ENCODE measurements at regions not wholly inside any gene's neighbourhood (a gene's known extent, or its start where the extent isn't known, plus 50 kb on each side); places are given as distances from the start of the nearest gene placed in this dataset.

GRCh38 chr5:74490814-74491213 is 149.7 kb downstream of the ENC1 start:
- Histone ChIP-seq H3K4me1 (replicated peaks in 1 of 4; ENCODE audit: control insufficient read depth in 3 of 4, insufficient read depth in 4 of 4, low read length in 3 of 4) (no peaks in the 10 kb centered on the region), H2BK12ac (ENCODE audit: low read depth, low read length) (no peak overlapping the region), H4K20me1 (replicated peaks in 1 of 2; ENCODE audit: control insufficient read depth in 1 of 2, insufficient read depth in 2 of 2, low read length in 2 of 2) (no peaks in the 10 kb centered on the region), H3K27ac (ENCODE audit: low read depth, low read length) (no peak overlapping the region), H3K79me1 (ENCODE audit: low read depth, low read length) (no peaks in the 10 kb centered on the region), H3K9ac (replicated peaks in 1 of 4; ENCODE audit: extremely low read depth in 1 of 4, low read depth in 3 of 4, low read length in 3 of 4) (no peak overlapping the region), H4K91ac (replicated peaks; ENCODE audit: insufficient read length, low read length) (no peak overlapping the region), H3K14ac (ENCODE audit: insufficient read length) (no peak overlapping the region), H2AFZ (ENCODE audit: low read length) (no peak overlapping the region), H3K36me3 (ENCODE audit: control insufficient read depth in 2 of 4, insufficient read depth in 4 of 4, low read length in 3 of 4) (no peaks in the 10 kb centered on the region), H3K23me2 (ENCODE audit: low read depth, low read length) (no peaks in the 10 kb centered on the region), H2BK120ac (replicated peaks; ENCODE audit: low read depth, low read length) (no peak overlapping the region), H3K4ac (replicated peaks; ENCODE audit: insufficient read length, low read depth, low read length) (no peak overlapping the region), H2AK5ac (ENCODE audit: low read depth, low read length) (no peak overlapping the region), H2BK20ac (ENCODE audit: low read length) (no peak overlapping the region), H4K5ac (ENCODE audit: insufficient read length, low read depth, low read length) (no peak overlapping the region), H3K56ac (replicated peaks; ENCODE audit: insufficient read length, low read depth, low read length) (no peak overlapping the region), H3K18ac (ENCODE audit: extremely low read depth, low read length) (no peak overlapping the region), H3K27me3 (replicated peaks in 1 of 4; ENCODE audit: control insufficient read depth in 3 of 4, extremely low read depth in 1 of 4, insufficient read depth in 3 of 4, low read length in 3 of 4) (no peaks in the 10 kb centered on the region), H2BK15ac (ENCODE audit: low read length) (no peak overlapping the region), H2BK5ac (ENCODE audit: low read depth, low read length) (no peak overlapping the region), H3K4me2 (ENCODE audit: insufficient read depth in 1 of 2, low read depth in 2 of 2, low read length in 2 of 2) (no peak overlapping the region), H3K23ac (ENCODE audit: insufficient read length) (no peak overlapping the region), H4K8ac (ENCODE audit: extremely low read depth, insufficient read depth, low read length) (no peak overlapping the region), H3K79me2 (ENCODE audit: control insufficient read depth in 1 of 2, insufficient read depth in 2 of 2, low read length in 2 of 2) (no peaks in the 10 kb centered on the region), H3K9me3 (ENCODE audit: insufficient read depth in 2 of 2, low read depth in 1 of 2, low read length in 1 of 2) (no peaks in the 10 kb centered on the region), H3K4me3 (ENCODE audit: extremely low read depth in 1 of 4, insufficient read depth in 2 of 4, low read depth in 3 of 4, low read length in 4 of 4) (no peak overlapping the region)
- DNase-seq (ENCODE audit: low read depth in 1 of 2, low spot score in 2 of 2) (no peak), FAIRE-seq (no peak)
- ChIA-PET CTCF (ENCODE audit: partially characterized antibody) (interaction anchor here (1.5 kb wide), 1 partner anchor 152 kb away, joined by 4 read pairs; no protein-coding TSS in a partner anchor), POLR2A (ENCODE audit: partially characterized antibody) (no interaction called here)
- WGBS, 2 experiments (ENCODE audit: extremely low coverage in 1 of 2, insufficient coverage in 1 of 2, insufficient read length in 1 of 2, insufficient replicate concordance in 2 of 2, low coverage in 1 of 2, low lambda C conversion rate in 2 of 2, missing lambda C conversion rate in 1 of 2) = 87% methylated on average over 3 of the region's 3 CpGs; no CpG with 5 or more reads in 1 of the 2 experiments
- TF ChIP-seq ATF2 (IDR thresholded peaks at IDR 0.05; ENCODE audit: low read length) (no peak), USF2 (IDR thresholded peaks at IDR 0.05; ENCODE audit: low read length) (no peak), NANOG (IDR thresholded peaks at IDR 0.05; ENCODE audit: insufficient read depth, low read depth, low read length, poor library complexity, severe bottlenecking) (no peak), KDM1A (IDR thresholded peaks at IDR 0.05; ENCODE audit: borderline replicate concordance, low read length) (no peak), RAD21 (IDR thresholded peaks at IDR 0.05 in 1 of 2, conservative IDR thresholded peaks at IDR 0.05 in 1 of 2; ENCODE audit: low read depth in 2 of 2, low read length in 2 of 2) (no peak), SIRT6 (IDR thresholded peaks at IDR 0.05; ENCODE audit: low read length) (no peak), CBX5 (IDR thresholded peaks at IDR 0.05; ENCODE audit: low read depth, low read length) (no peak), ZNF274 (IDR thresholded peaks at IDR 0.05; ENCODE audit: borderline replicate concordance, extremely low read depth, low read length) (no peak), SP4 (IDR thresholded peaks at IDR 0.05; ENCODE audit: low read length) (no peak), KDM5A (IDR thresholded peaks at IDR 0.05; ENCODE audit: low read length) (no peak), EGR1 (IDR thresholded peaks at IDR 0.05; ENCODE audit: borderline replicate concordance, low read depth, low read length) (no peak), SIN3A (conservative IDR thresholded peaks at IDR 0.05 in 1 of 2, IDR thresholded peaks at IDR 0.05 in 1 of 2; ENCODE audit: low read depth in 1 of 2, low read length in 2 of 2) (no peak)
